ENCODE measurements at regions not wholly inside any gene's neighbourhood (a gene's known extent, or its start where the extent isn't known, plus 50 kb on each side); places are given as distances from the start of the nearest gene placed in this dataset.

DNA sequence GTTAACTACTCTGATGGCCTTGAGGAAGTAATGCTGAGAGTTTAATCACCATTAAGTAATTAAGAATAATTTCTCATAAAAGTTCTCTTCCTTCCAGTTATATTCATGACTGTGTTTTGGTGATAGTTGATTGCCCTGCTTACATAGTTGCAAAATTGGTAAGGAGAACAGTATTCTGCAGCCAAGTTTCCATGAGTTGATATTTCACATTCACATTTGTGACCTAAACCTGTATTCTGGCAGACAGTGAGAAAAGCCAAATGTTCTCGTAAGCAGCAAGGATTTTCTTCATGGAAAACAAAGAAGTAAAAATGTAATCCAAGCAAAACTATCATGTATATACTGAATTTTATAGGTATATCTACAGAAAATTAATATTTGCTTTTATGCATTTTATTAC, 187.8 kb upstream of the NUDT6 start:
- no peak overlapping the region for H2AFZ ChIP-seq (replicated peaks)
- no peaks in the 10 kb centered on the region for H3K9me3 Mint-ChIP-seq
- no peaks in the 10 kb centered on the region for H4K20me1 ChIP-seq (ENCODE audit: low read depth)
- no peak for TF ChIP-seq EZH2phosphoT487 (IDR thresholded peaks at IDR 0.05)
- no peak for TF ChIP-seq EZH2 (IDR thresholded peaks at IDR 0.05)
- peaks cover 4% of the 10 kb centered on the region for H3K36me3 Mint-ChIP-seq
- H3F3A ChIP-seq (ENCODE audit: low read depth), result no peaks in the 10 kb centered on the region
- no peaks in the 10 kb centered on the region for H3K27me3 Mint-ChIP-seq (ENCODE audit: insufficient read depth, low read depth)
- H3K27ac ChIP-seq, result no peak overlapping the region
- H3K27me3 ChIP-seq, result no peaks in the 10 kb centered on the region
- peaks cover under 1% of the 10 kb centered on the region for H3K4me1 ChIP-seq
- H3K79me2 ChIP-seq (ENCODE audit: low read depth), result no peaks in the 10 kb centered on the region
- H3K4me3 Mint-ChIP-seq, result no peak overlapping the region
- H3K36me3 ChIP-seq, result no peaks in the 10 kb centered on the region
- no peak overlapping the region for H3K4me2 ChIP-seq
- H3K4me3 ChIP-seq, result no peak overlapping the region
- no peak overlapping the region for H3K9ac ChIP-seq
- no peaks in the 10 kb centered on the region for H3K9me3 ChIP-seq (ENCODE audit: low read depth)
- peaks cover 3% of the 10 kb centered on the region for H3K4me1 Mint-ChIP-seq
- no peak overlapping the region for H3K27ac Mint-ChIP-seq
- DNase-seq (ENCODE audit: low spot score), result no peak

DNA sequence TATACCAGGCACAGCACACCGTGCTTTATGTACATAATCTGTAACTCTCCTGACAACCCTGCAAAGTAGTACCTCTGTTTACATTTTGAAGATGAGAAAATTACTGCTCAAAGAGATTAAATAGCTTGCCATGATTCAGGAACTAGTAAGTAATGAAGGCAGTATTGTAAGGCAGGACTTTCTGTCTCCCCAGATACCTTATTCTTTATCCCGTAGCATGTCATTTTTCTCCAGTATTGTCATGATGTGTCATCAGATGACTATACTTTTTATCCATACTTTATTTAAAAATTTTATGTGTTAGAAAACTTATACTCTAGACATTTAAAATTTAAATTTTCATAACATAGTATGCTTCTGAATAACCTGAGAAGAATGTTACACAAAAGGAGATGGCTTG, 188.3 kb upstream of the NUDT6 start:
- Histone ChIP-seq H3K27ac (no peak overlapping the region), H3K27me3 (no peaks in the 10 kb centered on the region), H3K79me2 (ENCODE audit: low read depth) (no peaks in the 10 kb centered on the region), H3K9me3 (ENCODE audit: low read depth) (no peaks in the 10 kb centered on the region), H3K4me3 (no peak overlapping the region), H3F3A (ENCODE audit: low read depth) (no peaks in the 10 kb centered on the region), H2AFZ (replicated peaks) (no peak overlapping the region), H3K4me1 (no peaks in the 10 kb centered on the region), H3K4me2 (no peak overlapping the region), H3K9ac (no peak overlapping the region), H3K36me3 (no peaks in the 10 kb centered on the region), H4K20me1 (ENCODE audit: low read depth) (no peaks in the 10 kb centered on the region)
- no peak for DNase-seq (ENCODE audit: low spot score)
- Mint-ChIP-seq H3K9me3 (no peaks in the 10 kb centered on the region), H3K36me3 (peaks cover 4% of the 10 kb centered on the region), H3K4me1 (no peaks in the 10 kb centered on the region), H3K27me3 (ENCODE audit: insufficient read depth, low read depth) (no peaks in the 10 kb centered on the region), H3K27ac (no peak overlapping the region), H3K4me3 (no peak overlapping the region)
- TF ChIP-seq EZH2 (IDR thresholded peaks at IDR 0.05) (no peak), CTCF (IDR thresholded peaks at IDR 0.05) (no peak), EZH2phosphoT487 (IDR thresholded peaks at IDR 0.05) (no peak)

DNA sequence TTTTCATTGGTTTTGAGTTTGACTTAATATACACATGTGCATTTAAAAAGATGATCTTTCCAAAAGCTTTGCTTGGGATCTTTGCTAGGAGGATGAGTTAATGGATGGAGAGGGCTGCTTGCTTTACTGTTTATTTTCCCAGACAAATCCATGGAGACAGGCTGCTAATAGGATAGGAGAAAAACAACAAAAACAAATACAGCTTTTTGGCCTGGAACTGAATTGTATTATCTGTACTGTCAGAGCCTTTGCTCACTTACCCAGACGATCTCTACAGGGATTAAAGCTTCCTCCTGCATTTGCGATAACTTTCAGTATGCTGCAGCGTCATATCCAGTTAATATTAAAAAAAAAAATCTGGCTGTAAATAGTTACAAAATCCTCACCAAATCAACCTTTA, 190.8 kb upstream of the NUDT6 start:
- Mint-ChIP-seq H3K4me1 (peaks cover 4% of the 10 kb centered on the region), H3K27me3 (ENCODE audit: insufficient read depth, low read depth) (no peaks in the 10 kb centered on the region), H3K4me3 (no peak overlapping the region), H3K27ac (no peak overlapping the region), H3K36me3 (peaks cover 9% of the 10 kb centered on the region), H3K9me3 (no peaks in the 10 kb centered on the region)
- H3K79me2 ChIP-seq (ENCODE audit: low read depth), result no peaks in the 10 kb centered on the region
- no peaks in the 10 kb centered on the region for H3F3A ChIP-seq (ENCODE audit: low read depth)
- H3K36me3 ChIP-seq, result no peaks in the 10 kb centered on the region
- no peak overlapping the region for H3K27ac ChIP-seq
- no peaks in the 10 kb centered on the region for H3K4me1 ChIP-seq
- no peaks in the 10 kb centered on the region for H3K9me3 ChIP-seq (ENCODE audit: low read depth)
- TF ChIP-seq EZH2 (IDR thresholded peaks at IDR 0.05) (no peak), EZH2phosphoT487 (IDR thresholded peaks at IDR 0.05) (no peak), CTCF (IDR thresholded peaks at IDR 0.05) (no peak)
- no peak for DNase-seq (ENCODE audit: low spot score)
- H4K20me1 ChIP-seq (ENCODE audit: low read depth), result no peaks in the 10 kb centered on the region
- H3K4me3 ChIP-seq, result no peak overlapping the region
- H3K9ac ChIP-seq, result no peak overlapping the region
- no peaks in the 10 kb centered on the region for H3K27me3 ChIP-seq
- no peak overlapping the region for H3K4me2 ChIP-seq
- H2AFZ ChIP-seq (replicated peaks), result no peak overlapping the region

- no peaks in the 10 kb centered on the region for H3K36me3 ChIP-seq
- Mint-ChIP-seq H3K27ac (no peak overlapping the region), H3K9me3 (no peaks in the 10 kb centered on the region), H3K4me1 (peaks cover 4% of the 10 kb centered on the region), H3K4me3 (no peak overlapping the region), H3K27me3 (ENCODE audit: insufficient read depth, low read depth) (no peaks in the 10 kb centered on the region), H3K36me3 (peaks cover 9% of the 10 kb centered on the region)
- no peaks in the 10 kb centered on the region for H3F3A ChIP-seq (ENCODE audit: low read depth)
- no peaks in the 10 kb centered on the region for H3K9me3 ChIP-seq (ENCODE audit: low read depth)
- H3K9ac ChIP-seq, result no peak overlapping the region
- no peak for DNase-seq (ENCODE audit: low spot score)
- no peaks in the 10 kb centered on the region for H3K4me1 ChIP-seq
- TF ChIP-seq EZH2 (IDR thresholded peaks at IDR 0.05), result no peak
- no peak for TF ChIP-seq EZH2phosphoT487 (IDR thresholded peaks at IDR 0.05)
- TF ChIP-seq CTCF (IDR thresholded peaks at IDR 0.05), result no peak
- H3K27me3 ChIP-seq, result no peaks in the 10 kb centered on the region
- H3K27ac ChIP-seq, result no peak overlapping the region
- no peaks in the 10 kb centered on the region for H3K79me2 ChIP-seq (ENCODE audit: low read depth)
- no peaks in the 10 kb centered on the region for H4K20me1 ChIP-seq (ENCODE audit: low read depth)
- H3K4me2 ChIP-seq, result no peak overlapping the region
- no peak overlapping the region for H2AFZ ChIP-seq (replicated peaks)
- no peak overlapping the region for H3K4me3 ChIP-seq
Observed at GRCh38 chr4:123114084-123114914, 191.9 kb upstream of the NUDT6 start.

Measured in neural progenitor cell (in vitro differentiated cells).